ENCODE measurements at regions not wholly inside any gene's neighbourhood (a gene's known extent, or its start where the extent isn't known, plus 50 kb on each side); places are given as distances from the start of the nearest gene placed in this dataset.

- TF ChIP-seq CTCF (IDR thresholded peaks at IDR 0.05), result no peak
- no peak for TF ChIP-seq POLR2A (IDR thresholded peaks at IDR 0.05)
Measured at GRCh38 chr14:71289536-71289935, 382.3 kb downstream of the PCNX1 start.

Data from right lobe of liver (tissue), 4 donors.